Retina (tissue), 1 donor: ENCODE measurements at regions not wholly inside any gene's neighbourhood (a gene's known extent, or its start where the extent isn't known, plus 50 kb on each side); places are given as distances from the start of the nearest gene placed in this dataset.

Source experiments
- DNase-seq: peaks from one replicate; pipeline ENCODE4 v3.0.0-alpha.2; 2016

DNA sequence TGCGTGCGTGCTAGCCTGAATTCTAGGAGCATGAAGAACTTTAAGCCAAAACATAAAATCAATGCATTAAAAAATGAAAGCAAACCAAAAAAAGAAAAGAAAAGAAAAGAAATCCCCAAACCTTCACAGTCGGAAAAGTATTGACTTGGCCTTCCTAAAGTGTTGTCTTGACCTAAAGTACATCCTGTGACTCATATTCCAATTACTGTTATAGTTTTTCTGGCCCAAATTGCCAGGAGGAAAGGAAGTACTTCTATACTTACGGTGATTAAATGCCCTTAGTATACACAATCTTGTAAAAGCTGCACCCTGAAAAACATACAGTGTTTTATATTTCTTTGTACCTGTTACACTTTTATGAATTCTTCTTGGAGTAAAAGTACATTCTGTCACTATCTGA is 512.8 kb downstream of the ANKRD50 start:
- DNase-seq, result no peak

DNA sequence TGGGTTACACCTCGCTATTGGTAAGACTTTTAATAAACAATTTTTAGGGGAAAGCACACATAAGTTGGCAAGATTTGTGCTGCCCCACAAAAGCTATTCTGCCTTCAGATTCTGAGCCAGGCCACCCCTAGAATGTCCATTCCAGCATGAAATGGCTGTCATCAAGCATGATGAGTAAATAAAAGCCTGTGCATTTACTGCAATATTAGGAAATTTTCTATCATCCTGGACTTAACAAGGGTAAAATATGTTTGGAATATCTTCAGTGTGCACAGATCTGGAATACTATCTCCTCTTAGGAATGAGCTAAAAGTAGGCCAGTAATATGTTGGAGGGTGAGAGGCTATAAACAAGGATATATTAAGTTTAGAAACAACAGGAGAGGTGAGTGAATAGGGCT is 510.9 kb downstream of the ANKRD50 start:
- DNase-seq, result no peak

DNA sequence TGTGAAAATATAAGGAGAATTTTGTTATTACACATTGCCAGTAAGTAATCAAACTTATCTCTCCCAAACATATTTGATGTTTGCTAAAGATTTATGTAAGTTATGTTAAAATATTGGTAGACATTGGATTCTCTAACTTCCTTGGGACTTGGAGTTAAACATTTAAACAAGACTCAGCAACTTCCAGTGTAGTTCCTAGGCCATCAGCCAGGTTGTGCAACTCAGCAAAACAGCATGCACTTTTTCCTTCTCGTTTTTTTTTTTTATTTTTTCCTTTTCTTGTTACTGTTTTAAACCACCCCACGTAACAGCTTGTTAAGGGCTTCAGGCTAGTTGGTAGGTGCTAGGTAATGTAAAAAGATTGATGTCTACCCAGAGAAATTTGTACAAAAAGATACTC is 510.4 kb downstream of the ANKRD50 start:
- DNase-seq, result no peak

DNA sequence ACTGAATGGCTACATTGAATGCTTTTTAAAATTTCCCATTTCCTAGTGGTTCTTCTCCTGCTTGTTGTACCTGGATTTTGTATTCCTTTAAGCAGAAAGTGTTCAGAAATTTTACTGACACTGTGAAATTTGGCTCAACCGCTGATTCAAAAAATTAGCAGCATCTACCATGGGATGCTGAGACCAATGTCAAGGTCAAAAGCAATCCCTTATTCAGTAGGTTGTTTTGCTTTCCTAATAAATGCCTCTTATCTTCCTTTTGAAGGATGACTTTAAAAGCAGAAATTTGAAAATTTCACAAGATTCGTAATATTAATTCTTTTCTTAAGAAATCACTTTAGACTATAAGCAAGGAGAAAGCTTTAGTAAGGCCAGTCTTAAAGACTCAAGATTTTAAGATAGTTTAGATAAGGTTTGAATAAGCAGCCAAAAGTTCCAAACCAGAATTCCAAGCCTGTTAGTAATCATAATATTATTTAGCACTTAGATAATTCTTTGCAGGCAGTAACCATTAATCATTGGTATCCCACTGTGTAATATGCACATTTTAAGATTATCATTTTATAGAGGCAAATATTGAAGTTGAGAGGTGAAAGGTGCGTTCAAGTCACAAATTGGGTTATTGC is 508.8 kb downstream of the ANKRD50 start:
- no peak for DNase-seq

DNA sequence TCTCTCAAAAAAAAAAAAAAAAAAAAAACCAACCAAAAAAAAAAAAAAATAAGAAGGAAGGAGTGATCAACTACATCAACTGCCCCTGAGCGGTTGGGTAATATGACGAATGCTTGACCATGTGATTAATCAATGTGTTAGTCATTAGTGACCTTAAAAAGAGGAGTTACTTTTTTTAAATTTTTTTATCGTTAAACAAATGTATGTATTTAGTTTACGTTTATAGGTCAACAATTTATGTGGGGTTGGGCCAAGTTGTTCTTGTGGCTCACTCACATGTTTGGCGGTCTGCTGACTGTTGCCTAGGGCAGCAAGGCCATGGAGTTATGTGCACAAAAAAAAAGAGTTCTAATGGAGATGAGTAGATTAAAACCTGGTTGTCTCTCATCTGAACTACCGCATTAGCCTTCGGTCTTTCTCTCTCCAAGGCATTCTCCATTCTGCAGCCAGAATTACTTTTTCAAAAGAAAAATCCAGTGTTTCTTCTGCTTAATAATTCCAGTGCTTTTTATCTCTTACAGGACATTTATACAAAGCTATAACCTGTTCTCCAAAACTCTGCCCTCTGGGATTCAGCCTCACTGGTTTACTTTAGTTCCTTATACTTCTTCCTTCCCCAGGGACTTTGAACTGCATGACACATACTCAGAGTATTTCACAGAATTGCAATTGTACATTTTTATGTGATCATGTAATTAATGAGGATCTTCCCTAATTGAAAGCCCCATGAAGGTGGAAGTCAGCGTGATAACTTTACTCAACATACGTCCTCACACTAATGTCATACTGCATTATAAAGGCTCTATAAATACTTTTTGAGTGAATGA is 505.5 kb downstream of the ANKRD50 start:
- DNase-seq, result no peak

DNA sequence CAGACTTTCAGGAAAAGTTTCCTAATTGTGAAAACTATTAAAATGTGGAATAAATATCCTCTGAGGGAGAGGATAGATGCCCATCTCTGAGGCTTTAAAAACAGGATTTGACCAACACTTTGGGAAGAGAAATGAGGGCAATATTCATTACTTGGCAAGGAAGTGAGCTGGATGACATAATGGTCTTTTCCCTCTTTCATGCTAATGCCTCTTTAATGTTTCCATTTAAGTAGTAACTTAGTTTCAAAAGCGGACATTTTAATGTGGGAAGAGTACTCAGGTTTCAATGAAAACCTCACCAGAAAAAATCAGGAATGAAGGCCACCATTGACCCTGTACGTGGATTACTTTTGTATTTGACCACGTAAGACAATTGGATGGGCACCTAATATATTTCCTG is 503.3 kb downstream of the ANKRD50 start:
- DNase-seq, result no peak

DNA sequence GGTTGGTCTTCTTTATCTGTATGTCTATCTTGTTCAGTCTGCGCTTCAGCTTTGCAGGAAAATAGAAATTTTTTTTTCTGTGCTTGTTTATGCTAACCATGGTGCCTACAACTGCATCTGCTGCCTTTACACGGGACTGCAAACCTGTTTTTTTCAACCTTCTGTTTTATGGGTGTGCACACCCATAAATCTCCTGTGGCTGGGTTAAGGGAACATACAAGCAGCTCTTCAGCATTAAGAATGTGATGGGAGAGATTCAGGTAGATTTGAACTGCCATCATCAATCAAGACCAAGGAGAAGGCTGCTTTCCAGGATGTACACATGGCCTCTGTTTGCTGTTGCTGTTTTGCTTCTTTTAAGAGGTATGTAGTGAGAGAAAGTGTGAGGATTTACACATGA is 502.9 kb downstream of the ANKRD50 start:
- no peak for DNase-seq

DNA sequence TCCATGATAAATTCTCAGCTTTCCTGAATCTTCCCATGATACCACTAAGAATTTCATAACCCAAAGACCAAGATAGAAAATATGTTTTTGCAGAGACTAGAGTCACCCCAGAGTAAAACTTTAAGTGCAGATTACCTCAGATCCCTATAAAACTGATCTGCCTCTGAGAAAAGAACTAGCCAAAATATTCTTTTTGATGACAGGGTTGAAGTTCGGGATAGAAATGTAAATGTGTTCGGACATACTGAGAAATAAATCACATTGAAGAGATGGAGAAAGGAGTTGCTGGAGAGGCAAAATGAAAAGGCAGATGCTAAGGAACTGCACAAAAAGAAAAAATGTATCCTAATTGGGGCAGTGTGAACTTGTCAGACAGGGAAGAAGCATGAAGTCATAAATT is 501.8 kb downstream of the ANKRD50 start:
- no peak for DNase-seq

DNA sequence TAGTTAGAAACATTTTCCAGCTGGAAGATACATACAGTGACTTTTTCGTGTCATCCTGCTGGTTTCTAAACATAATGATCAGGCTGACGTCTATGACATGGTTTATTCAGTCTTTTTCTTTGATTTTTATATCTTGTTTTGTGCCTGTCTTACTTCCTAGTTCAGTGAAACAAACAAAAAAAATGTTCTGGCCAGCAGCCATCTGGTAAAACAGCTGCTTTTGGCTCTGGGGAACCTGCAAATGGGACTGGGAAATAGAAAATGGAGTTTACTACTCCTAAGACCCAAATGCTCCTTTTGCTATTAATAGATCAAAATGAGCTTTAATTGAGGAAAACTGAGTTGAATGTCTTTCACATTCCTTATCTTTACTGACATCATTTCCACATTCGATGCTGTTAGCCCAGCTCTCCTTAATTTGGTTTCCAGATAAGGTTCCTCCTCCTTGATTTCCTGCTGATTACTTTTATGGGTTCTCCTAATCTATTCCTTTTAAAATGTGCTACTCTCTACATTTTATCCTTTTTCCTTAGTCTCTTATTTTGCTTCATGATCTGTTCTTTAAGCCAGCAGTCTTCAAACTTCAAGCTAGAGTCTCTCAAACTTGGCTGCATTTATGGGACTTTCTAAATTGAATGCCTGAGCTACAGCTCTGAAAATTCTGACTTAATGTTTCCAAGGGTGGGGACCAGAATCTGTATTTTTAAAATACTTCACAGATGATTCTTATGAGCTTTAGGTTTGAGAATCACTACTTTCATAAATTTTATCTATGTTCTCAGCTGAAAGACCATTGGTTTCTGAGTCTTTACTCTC is 499.5 kb downstream of the ANKRD50 start:
- DNase-seq, result no peak

DNA sequence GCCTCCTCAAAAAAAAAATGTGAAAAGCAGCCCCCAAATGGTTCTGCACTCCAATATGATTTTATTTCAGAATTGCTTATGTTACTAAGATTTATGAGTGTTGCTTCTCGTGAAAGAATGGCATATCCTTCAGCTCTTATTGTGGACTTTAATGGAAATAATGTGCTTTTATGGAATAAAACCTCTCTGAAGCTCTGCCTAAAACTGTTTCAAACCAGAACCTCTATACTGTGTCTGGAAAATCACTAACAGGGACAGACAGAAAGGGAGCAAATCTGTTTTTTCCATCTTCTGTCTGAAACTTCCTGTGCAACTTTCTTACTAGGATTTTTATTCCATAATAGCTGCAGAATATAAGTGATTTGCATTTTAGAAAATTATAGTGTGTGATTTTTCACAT is 493.1 kb downstream of the ANKRD50 start:
- no peak for DNase-seq

DNA sequence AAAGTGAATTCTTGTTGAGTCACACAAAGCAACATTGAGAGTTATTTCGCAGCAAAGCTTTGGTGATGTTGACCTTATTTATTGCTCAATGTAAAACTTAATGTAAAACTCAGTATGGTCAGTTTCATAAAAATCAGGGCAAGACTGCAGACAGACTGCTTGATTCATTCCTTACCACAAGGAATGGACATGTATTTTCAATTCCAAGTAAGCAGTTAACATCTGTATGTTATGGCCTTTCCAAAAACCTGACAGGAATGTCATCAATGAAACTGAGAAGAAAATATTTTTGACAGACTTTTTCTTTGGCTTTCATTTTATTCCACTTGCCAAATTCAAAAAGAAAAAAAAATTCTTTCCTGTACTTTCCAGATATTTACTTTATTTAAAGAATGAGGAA is 488.3 kb downstream of the ANKRD50 start:
- no peak for DNase-seq

DNA sequence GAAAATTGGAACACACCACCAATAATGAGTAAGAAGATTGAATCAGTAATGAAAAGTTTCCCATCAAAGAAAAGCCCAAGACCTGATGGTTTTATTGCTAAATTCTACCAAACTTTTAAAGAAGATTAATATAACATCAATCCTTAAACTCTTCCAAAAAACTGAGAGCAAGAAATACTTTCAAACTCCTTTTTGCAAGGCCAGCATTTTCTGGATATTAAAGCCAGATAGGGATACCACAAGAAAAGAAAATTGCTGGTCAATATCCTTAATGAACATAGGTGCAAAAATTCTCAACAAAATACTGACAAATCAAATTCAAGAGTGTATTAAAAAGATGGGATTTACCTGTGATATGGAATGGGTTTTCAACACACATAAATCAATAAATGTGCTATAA is 484.6 kb downstream of the ANKRD50 start:
- no peak for DNase-seq

DNA sequence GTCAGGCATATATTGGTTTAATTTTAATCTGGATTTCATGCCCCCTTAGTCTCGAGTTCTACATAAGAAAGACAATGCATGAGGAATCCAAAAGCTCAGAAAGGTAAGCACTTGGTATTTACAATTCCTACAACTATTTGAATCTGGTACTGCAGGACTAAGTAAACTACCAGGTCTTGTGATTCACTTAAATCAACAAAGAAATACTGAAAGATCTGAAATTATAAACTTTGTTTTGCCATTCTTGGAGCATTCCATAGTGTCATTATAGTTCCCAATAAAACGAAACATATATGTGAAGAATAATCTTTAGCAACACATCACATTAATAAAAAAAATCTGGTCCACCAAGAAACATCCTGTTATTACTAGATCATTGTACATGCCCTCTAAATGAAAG is 482.3 kb downstream of the ANKRD50 start:
- no peak for DNase-seq

DNA sequence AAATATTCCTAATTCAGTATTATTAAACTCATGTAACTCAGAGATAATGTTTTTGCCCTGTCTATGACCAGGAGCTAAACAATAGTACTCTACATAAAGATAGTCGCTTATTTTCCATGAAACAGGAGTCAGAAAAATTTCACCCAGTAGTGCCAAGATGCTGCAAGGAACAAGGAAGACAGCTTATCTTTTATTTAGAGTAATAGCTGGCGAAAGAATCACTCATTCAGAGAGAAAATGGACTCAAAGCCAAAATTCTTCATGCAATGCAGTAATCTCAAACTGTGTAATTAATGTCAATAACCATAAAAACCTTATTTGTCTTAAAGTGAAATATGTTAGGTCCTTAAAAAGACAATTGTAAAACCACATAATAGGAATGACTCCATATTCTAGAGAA is 477.8 kb downstream of the ANKRD50 start:
- no peak for DNase-seq

DNA sequence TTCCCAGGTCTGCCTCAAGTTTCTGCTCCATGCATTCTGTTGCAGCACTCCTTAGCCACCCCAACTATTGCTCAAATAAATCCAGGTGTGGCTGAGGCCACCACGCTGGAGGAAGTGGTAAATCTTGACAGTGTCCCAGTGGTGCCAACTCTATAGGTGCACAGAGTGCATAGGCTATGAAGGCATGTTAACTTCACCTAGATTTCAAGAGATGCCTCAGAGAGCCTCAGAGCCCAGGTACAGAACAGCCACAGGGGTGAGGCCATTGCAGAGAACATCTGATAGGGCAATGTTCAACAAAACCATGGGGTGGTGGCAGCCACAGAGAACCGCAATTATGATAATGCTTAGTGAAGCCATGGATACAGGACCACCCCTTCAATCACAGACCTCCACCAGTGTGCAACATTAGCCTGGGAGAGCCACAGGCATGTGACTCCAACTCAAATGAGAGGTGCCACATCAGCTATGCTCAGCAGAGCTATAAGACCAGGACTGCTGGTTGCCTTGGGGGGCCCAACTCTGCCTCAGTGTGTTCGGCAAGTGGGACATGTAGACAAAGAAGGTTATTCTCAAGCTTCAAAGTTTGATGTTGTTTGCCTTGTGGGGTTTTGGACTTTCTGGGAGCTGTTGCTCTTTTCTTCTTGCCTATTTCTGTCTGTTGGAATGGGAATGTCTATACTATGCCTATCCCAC is 468.7 kb downstream of the ANKRD50 start:
- no peak for DNase-seq

DNA sequence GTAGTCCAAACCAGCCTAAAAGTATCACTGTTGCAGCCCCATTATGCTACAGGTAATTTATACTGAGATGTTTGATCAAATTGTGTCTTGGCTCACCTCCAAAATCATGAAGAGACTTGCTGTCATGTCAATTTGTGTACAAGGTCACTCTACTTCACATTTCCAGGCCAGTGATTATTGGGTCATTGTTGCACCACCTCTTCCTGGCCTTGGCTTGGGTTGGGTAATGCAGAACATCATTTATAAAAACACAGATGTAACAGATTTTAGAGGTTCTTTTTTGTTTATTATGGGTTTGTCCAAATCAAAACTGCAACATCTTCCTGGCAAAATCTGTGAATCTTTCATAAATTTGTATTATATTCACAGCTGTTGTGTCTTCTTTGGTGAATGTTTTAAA is 459.5 kb downstream of the ANKRD50 start:
- DNase-seq, result no peak

DNA sequence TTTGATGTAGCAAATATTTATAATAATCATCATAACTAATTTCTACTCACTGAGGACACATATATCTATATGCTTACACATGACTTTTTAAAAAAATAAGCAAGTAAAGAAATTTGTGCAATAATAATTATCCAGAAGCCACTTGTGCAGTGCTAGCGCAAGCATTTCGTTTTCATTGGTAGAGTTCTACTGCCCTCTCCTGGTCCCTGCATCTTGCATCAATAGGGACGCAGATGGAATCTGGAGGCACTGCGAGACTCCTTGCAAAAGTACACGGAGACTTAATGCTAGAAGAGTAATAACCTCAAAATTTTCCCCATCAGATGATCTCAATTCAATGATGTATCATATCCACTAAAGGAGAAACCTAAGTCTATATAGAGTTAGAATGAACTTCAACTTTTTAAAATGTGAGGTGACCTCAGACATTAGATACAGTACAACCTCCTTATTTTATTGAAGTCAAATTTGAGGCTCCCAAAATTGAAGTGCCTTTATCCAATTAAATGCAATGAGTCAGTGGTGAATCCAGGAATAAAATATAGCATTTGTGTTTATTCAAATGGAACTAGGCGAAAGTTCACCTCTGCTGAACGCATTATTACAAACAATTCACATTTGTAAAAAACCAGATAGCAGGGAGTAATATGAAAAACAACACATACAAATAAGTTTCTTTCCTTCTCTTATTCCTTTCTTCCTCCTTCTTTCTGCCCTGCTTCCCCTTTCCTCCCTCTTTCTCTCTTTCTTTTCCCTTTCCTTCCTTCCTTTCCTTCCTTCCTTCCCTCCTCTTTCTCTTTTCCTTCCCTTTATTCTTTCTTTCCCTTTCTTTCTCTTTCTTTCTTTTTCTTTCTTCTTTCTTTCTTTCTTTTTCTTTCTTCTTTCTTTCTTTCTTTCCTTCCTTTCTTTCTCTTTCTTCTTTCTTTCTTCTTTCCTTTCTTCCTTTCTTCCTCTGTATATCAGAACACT is 450.0 kb downstream of the ANKRD50 start:
- DNase-seq, result peak; percentile 55

DNA sequence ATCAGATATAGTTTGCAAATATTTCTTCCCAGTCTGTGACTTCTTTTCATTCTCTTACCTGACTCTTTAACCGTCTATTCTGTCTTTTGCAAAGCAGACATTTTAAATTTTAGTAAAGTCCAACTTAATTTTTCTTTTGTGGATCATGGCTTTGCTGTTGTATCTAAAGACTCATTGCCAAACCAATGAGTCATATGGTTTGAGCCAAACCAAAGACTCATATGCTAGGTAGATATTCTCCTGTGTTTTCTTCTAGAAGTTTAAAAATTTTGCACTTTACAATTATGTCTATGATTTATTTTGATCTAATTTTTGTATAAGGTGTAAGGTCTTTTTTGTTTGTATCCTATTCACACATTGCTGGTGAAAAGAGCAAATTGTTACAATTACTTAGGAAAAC is 446.8 kb downstream of the ANKRD50 start:
- no peak for DNase-seq

DNA sequence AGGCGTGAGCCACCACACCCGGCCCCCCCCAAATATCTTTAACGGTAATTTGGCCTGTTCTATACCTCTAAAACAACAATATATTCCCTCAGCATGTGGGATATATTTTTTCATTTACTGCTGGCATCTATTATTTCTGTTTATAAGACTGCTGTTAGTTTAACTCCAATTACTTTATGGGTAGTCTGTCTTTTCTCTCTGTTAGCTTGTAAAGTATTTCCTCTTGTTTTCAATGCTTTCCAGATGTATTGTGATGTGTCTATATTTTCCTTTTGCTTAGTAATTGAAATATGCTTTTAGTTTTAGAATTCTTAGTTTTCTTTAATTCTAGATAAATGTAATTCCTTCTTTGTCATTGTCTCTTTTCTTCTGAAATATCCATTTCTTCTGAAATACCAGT is 445.8 kb downstream of the ANKRD50 start:
- DNase-seq, result no peak

DNA sequence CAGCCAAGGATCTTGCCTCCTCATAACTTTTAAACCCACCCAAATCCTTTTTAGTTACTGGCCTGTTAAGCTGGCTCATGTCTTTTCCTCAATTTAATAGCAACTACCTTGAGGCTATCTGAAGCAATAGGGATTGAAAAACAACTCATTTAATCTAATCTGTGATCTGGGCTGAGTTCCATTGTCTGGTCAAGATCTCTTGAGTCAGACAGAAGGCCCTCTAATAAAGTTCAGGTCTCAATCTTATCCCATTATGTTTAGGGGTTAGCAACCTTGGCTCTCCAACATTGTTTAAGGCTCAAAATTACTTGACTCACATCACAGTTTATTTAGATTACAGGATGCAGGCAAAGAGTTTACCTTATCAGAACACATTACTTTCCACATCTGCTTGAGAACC is 436.1 kb downstream of the ANKRD50 start:
- DNase-seq, result no peak

DNA sequence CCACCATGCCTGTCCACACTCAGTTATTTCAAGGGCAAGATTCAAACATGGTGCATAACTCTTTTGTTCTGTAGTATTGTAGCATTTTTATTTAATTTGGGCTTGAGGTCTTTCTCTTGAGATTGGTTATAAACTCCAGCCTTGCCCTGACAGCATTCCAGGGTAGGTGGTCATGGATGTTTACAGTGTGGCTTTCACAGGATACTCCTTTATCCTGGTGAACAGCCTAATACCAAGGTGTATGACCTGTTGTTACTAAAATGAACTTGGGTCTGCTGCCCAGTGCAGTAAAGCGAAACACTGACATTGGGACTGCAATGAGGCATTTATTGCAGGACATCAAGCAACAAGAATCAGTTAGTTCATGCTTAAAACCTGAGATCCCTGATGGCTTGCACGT is 434.8 kb downstream of the ANKRD50 start:
- DNase-seq, result no peak

DNA sequence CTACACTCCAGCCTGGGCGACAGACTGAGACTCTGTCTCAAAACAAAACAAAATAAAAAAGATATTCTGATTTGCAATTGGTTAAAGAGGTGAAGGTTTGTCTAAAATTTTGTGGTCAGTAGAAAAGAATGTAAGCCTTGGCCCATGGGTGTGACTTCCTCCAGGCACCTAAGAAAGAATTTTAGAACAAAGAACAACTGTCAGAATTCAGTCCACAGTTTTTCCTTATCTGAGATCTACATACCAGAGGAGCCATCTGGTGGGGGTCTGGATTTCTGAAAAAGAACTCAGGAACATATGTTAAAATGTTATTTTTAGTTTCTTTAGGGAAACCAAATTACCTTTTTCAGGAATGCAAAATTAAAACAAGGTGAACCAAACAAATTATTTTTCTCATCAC is 434.1 kb downstream of the ANKRD50 start:
- DNase-seq, result no peak
